Mesenchymal stem cell (in vitro differentiated cells and primary cell): ENCODE measurements at regions not wholly inside any gene's neighbourhood (a gene's known extent, or its start where the extent isn't known, plus 50 kb on each side); places are given as distances from the start of the nearest gene placed in this dataset.
A peak's percentile ranks its signal among the peaks of the same experiment; 100 is the strongest.
"Not testable (repeated sequence)": the region's sequence is repeated elsewhere in the genome, so short reads cannot be mapped to it uniquely, and the experiment has no call there.

ENCODE experiments used
- DNase-seq: peaks from one replicate; pipeline ENCODE4 v3.0.0-alpha.2; 2013
- H2AFZ ChIP-seq: one replicate; pipeline ENCODE4 v1.6.1; 2013; ENCODE audit warnings: low read depth, mild to moderate bottlenecking, control low read depth, inconsistent platforms, low read length, moderate library complexity
- H2AK5ac ChIP-seq: 2 replicates; pipeline ENCODE4 v1.6.1; 2013; ENCODE audit warnings: low read length, moderate library complexity, mild to moderate bottlenecking, inconsistent platforms; ENCODE audit not compliant: severe bottlenecking
- H2BK120ac ChIP-seq: one replicate; pipeline ENCODE4 v1.6.1; 2013; ENCODE audit warnings: low read depth, mild to moderate bottlenecking, inconsistent platforms, low read length, moderate library complexity
- H2BK12ac ChIP-seq, 2 experiments: one replicate each; pipeline ENCODE4 v1.6.1; 2013; ENCODE audit warnings: inconsistent platforms in 2 of 2, low read length in 2 of 2, mild to moderate bottlenecking in 2 of 2, moderate library complexity in 2 of 2, control low read depth in 1 of 2
- H2BK15ac ChIP-seq: one replicate; pipeline ENCODE4 v1.6.1; 2013; ENCODE audit warnings: mild to moderate bottlenecking, low read depth, inconsistent platforms; ENCODE audit not compliant: poor library complexity, severe bottlenecking
- H2BK5ac ChIP-seq: 2 replicates; pipeline ENCODE4 v1.6.1; 2013; ENCODE audit warnings: low read depth, mild to moderate bottlenecking, low read length, control low read depth, inconsistent platforms; ENCODE audit not compliant: poor library complexity, severe bottlenecking
- H3K14ac ChIP-seq, 2 experiments: one replicate each; pipeline ENCODE4 v1.6.1; 2013; ENCODE audit warnings: inconsistent platforms in 2 of 2, low read length in 2 of 2, control low read depth in 1 of 2, mild to moderate bottlenecking in 1 of 2, moderate library complexity in 1 of 2
- H3K18ac ChIP-seq, 2 experiments: one replicate each; pipeline ENCODE4 v1.6.1; 2013; ENCODE audit warnings: inconsistent platforms in 2 of 2, low read length in 2 of 2, control low read depth in 1 of 2, low read depth in 1 of 2, mild to moderate bottlenecking in 1 of 2
- H3K23ac ChIP-seq, 2 experiments: one replicate each; pipeline ENCODE4 v1.6.1; 2013; ENCODE audit warnings: inconsistent platforms in 2 of 2, low read length in 2 of 2, mild to moderate bottlenecking in 2 of 2, moderate library complexity in 2 of 2, control low read depth in 1 of 2
- H3K27ac ChIP-seq: 2 replicates; pipeline ENCODE4 v1.5.1; 2013; ENCODE audit warnings: mild to moderate bottlenecking, moderate library complexity, low read length, control low read depth, inconsistent platforms; ENCODE audit not compliant: poor library complexity, severe bottlenecking
- H3K27me3 ChIP-seq, 2 experiments: 2 replicates each; pipeline versions ENCODE4 v1.6.1 to v1.7.0; 2013; ENCODE audit warnings: low read length in 2 of 2, mild to moderate bottlenecking in 2 of 2, moderate library complexity in 2 of 2, control low read depth in 1 of 2, inconsistent platforms in 1 of 2; ENCODE audit not compliant: control insufficient read depth in 1 of 2, insufficient read depth in 1 of 2
- H3K36me3 ChIP-seq, 2 experiments: 2 replicates each; pipeline versions ENCODE4 v1.6.1 to v1.7.0; 2013; ENCODE audit warnings: low read length in 2 of 2, control low read depth in 1 of 2, inconsistent platforms in 1 of 2, low read depth in 1 of 2, mild to moderate bottlenecking in 1 of 2; ENCODE audit not compliant: insufficient read depth in 2 of 2, control insufficient read depth in 1 of 2
- H3K4ac ChIP-seq, 2 experiments: one replicate each; pipeline ENCODE4 v1.6.1; 2013; ENCODE audit warnings: inconsistent platforms in 2 of 2, low read length in 2 of 2, mild to moderate bottlenecking in 2 of 2, moderate library complexity in 2 of 2, control low read depth in 1 of 2, low read depth in 1 of 2
- H3K4me1 ChIP-seq: 2 replicates; pipeline ENCODE4 v1.6.1; 2013; ENCODE audit warnings: low read depth, low read length, control low read depth; ENCODE audit not compliant: control insufficient read depth, insufficient read depth
- H3K4me2 ChIP-seq: 2 replicates; pipeline ENCODE4 v1.6.1; 2013; ENCODE audit warnings: low read length, mild to moderate bottlenecking, inconsistent platforms; ENCODE audit not compliant: poor library complexity, severe bottlenecking
- H3K4me3 ChIP-seq, 2 experiments: 2 replicates each; pipeline versions ENCODE4 v1.5.1 to v1.7.0; 2013; ENCODE audit warnings: low read length in 2 of 2, mild to moderate bottlenecking in 2 of 2, control low read depth in 1 of 2, low read depth in 1 of 2; ENCODE audit not compliant: insufficient read depth in 1 of 2
- H3K79me1 ChIP-seq: replicated peaks from 2 replicates; pipeline ENCODE4 v1.6.1; 2013; ENCODE audit warnings: mild to moderate bottlenecking, control low read depth, low read length, inconsistent platforms; ENCODE audit not compliant: poor library complexity, severe bottlenecking
- H3K9ac ChIP-seq: 2 replicates; pipeline ENCODE4 v1.7.0; 2013; ENCODE audit warnings: mild to moderate bottlenecking, low read length, moderate library complexity
- H3K9me3 ChIP-seq: 2 replicates; pipeline ENCODE4 v1.7.0; 2013; ENCODE audit warnings: mild to moderate bottlenecking, low read length; ENCODE audit not compliant: control insufficient read depth
- H4K8ac ChIP-seq: one replicate; pipeline ENCODE4 v1.6.1; 2013; ENCODE audit warnings: inconsistent platforms, mild to moderate bottlenecking, low read length, moderate library complexity
- H4K91ac ChIP-seq: one replicate; pipeline ENCODE4 v1.6.1; 2013; ENCODE audit warnings: mild to moderate bottlenecking, low read length, inconsistent platforms
- WGBS: methylation state at CpG from one replicate; pipeline ENCODE4 v1.1.7; 2013; ENCODE audit warnings: mixed read lengths; 5-methylcytosine and 5-hydroxymethylcytosine counted together

GRCh38 chr12:25319233-25319984 lies 68.7 kb upstream of the KRAS start:
- H2BK120ac ChIP-seq, result no peak overlapping the region
- H3K36me3 ChIP-seq, result no peaks in the 10 kb centered on the region
- H2AFZ ChIP-seq, result no peak overlapping the region
- H3K9ac ChIP-seq, result no peak overlapping the region
- no peak overlapping the region for H4K8ac ChIP-seq
- H3K27me3 ChIP-seq, result peaks cover 0 to 6% of the 10 kb centered on the region in 2 experiments
- no peaks in the 10 kb centered on the region for H3K79me1 ChIP-seq
- no peak overlapping the region for H2AK5ac ChIP-seq
- WGBS, result 100% methylated on average over 2 of the region's 7 CpGs
- H3K23ac ChIP-seq, result no peak overlapping the region
- H3K18ac ChIP-seq, result no peak overlapping the region
- DNase-seq, result no peak
- no peak overlapping the region for H4K91ac ChIP-seq
- no peak overlapping the region for H2BK5ac ChIP-seq
- H3K4ac ChIP-seq, result no peak overlapping the region
- no peak overlapping the region for H2BK15ac ChIP-seq
- H3K4me2 ChIP-seq, result no peak overlapping the region
- no peak overlapping the region for H3K14ac ChIP-seq
- no peaks in the 10 kb centered on the region for H3K9me3 ChIP-seq
- no peak overlapping the region for H3K27ac ChIP-seq
- no peak overlapping the region for H3K4me3 ChIP-seq
- H3K4me1 ChIP-seq, result no peaks in the 10 kb centered on the region
- no peak overlapping the region for H2BK12ac ChIP-seq

- no peak overlapping the region for H3K14ac ChIP-seq
- no peak overlapping the region for H3K9ac ChIP-seq
- H3K23ac ChIP-seq, result no peak overlapping the region
- H2BK120ac ChIP-seq, result no peak overlapping the region
- no peak overlapping the region for H2AK5ac ChIP-seq
- peaks cover 0 to 6% of the 10 kb centered on the region in 2 experiments for H3K27me3 ChIP-seq
- no peaks in the 10 kb centered on the region for H3K79me1 ChIP-seq
- H2BK12ac ChIP-seq, result no peak overlapping the region
- H3K4me2 ChIP-seq, result no peak overlapping the region
- H2AFZ ChIP-seq, result no peak overlapping the region
- 86% methylated on average over 2 of the region's 4 CpGs for WGBS
- no peak overlapping the region for H4K91ac ChIP-seq
- H2BK15ac ChIP-seq, result no peak overlapping the region
- no peaks in the 10 kb centered on the region for H3K36me3 ChIP-seq
- no peak overlapping the region for H3K4ac ChIP-seq
- DNase-seq, result no peak
- no peak overlapping the region for H3K18ac ChIP-seq
- no peak overlapping the region for H2BK5ac ChIP-seq
- no peaks in the 10 kb centered on the region for H3K4me1 ChIP-seq
- no peak overlapping the region for H3K27ac ChIP-seq
- no peaks in the 10 kb centered on the region for H3K9me3 ChIP-seq
- no peak overlapping the region for H3K4me3 ChIP-seq
- H4K8ac ChIP-seq, result no peak overlapping the region
These were observed 66.8 kb upstream of the KRAS start for GRCh38 chr12:25317553-25317952.

- no peak overlapping the region for H2BK120ac ChIP-seq
- H3K9ac ChIP-seq, result no peak overlapping the region
- no peak overlapping the region for H4K91ac ChIP-seq
- H2AK5ac ChIP-seq, result no peak overlapping the region
- no peak overlapping the region for H3K4ac ChIP-seq
- no peak overlapping the region for H3K23ac ChIP-seq
- H3K4me3 ChIP-seq, result no peak overlapping the region
- no peak overlapping the region for H2AFZ ChIP-seq
- no peak overlapping the region for H4K8ac ChIP-seq
- H2BK12ac ChIP-seq, result no peak overlapping the region
- no peak overlapping the region for H3K18ac ChIP-seq
- H3K4me1 ChIP-seq, result no peaks in the 10 kb centered on the region
- H3K4me2 ChIP-seq, result no peak overlapping the region
- no peaks in the 10 kb centered on the region for H3K79me1 ChIP-seq
- H3K9me3 ChIP-seq, result no peaks in the 10 kb centered on the region
- no peak for DNase-seq
- H3K36me3 ChIP-seq, result no peaks in the 10 kb centered on the region
- H2BK15ac ChIP-seq, result no peak overlapping the region
- peaks cover 0 to under 1% of the 10 kb centered on the region in 2 experiments for H3K27me3 ChIP-seq
- no peak overlapping the region for H3K14ac ChIP-seq
- no peak overlapping the region for H3K27ac ChIP-seq
- H2BK5ac ChIP-seq, result no peak overlapping the region
These were observed 64.7 kb upstream of the KRAS start for GRCh38 chr12:25315388-25315787.

GRCh38 chr12:25313266-25313990 lies 62.7 kb upstream of the KRAS start:
- not testable (repeated sequence) for H2BK5ac ChIP-seq, H4K8ac ChIP-seq, H2AFZ ChIP-seq, H3K4me1 ChIP-seq, H3K18ac ChIP-seq, H3K23ac ChIP-seq, H3K9me3 ChIP-seq, H2BK12ac ChIP-seq, H3K14ac ChIP-seq, H3K27me3 ChIP-seq, H3K79me1 ChIP-seq, H2AK5ac ChIP-seq, H4K91ac ChIP-seq, H2BK15ac ChIP-seq, H3K36me3 ChIP-seq, H3K27ac ChIP-seq, H3K4ac ChIP-seq, H3K4me3 ChIP-seq, H3K4me2 ChIP-seq, H2BK120ac ChIP-seq, H3K9ac ChIP-seq
- DNase-seq, result peak; percentile 2
- 79% methylated on average over 4 of the region's 4 CpGs for WGBS
